ENCODE measurements at regions not wholly inside any gene's neighbourhood (a gene's known extent, or its start where the extent isn't known, plus 50 kb on each side); places are given as distances from the start of the nearest gene placed in this dataset.

- TF ChIP-seq, protein P1, sequence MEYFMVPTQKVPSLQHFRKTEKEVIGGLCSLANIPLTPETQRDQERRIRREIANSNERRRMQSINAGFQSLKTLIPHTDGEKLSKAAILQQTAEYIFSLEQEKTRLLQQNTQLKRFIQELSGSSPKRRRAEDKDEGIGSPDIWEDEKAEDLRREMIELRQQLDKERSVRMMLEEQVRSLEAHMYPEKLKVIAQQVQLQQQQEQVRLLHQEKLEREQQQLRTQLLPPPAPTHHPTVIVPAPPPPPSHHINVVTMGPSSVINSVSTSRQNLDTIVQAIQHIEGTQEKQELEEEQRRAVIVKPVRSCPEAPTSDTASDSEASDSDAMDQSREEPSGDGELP (CRISPR knock-in tag; IDR thresholded peaks at IDR 0.05; ENCODE audit: borderline replicate concordance) = no peak
- TF ChIP-seq, protein P2, sequence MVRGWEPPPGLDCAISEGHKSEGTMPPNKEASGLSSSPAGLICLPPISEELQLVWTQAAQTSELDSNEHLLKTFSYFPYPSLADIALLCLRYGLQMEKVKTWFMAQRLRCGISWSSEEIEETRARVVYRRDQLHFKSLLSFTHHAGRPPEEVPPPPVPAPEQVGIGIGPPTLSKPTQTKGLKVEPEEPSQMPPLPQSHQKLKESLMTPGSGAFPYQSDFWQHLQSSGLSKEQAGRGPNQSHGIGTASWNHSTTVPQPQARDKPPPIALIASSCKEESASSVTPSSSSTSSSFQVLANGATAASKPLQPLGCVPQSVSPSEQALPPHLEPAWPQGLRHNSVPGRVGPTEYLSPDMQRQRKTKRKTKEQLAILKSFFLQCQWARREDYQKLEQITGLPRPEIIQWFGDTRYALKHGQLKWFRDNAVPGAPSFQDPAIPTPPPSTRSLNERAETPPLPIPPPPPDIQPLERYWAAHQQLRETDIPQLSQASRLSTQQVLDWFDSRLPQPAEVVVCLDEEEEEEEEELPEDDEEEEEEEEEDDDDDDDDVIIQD (CRISPR knock-in tag; IDR thresholded peaks at IDR 0.05) = no peak
- TF ChIP-seq SPI1 (IDR thresholded peaks at IDR 0.05; ENCODE audit: borderline replicate concordance, low read depth, low read length) (no peak), PHF21A (IDR thresholded peaks at IDR 0.05; ENCODE audit: borderline replicate concordance, low read depth) (no peak), ELF1 (tag; IDR thresholded peaks at IDR 0.05) (no peak), RAD21 (CRISPR knock-in tag; conservative IDR thresholded peaks at IDR 0.05 in 1 of 2, IDR thresholded peaks at IDR 0.05 in 1 of 2) (no peak), RBM39 (optimal IDR thresholded peaks at IDR 0.05; ENCODE audit: low read depth, low read length) (no peak)
Observed at GRCh38 chr2:7951001-7951400, 730.9 kb upstream of the ID2 start (continued).

DNA sequence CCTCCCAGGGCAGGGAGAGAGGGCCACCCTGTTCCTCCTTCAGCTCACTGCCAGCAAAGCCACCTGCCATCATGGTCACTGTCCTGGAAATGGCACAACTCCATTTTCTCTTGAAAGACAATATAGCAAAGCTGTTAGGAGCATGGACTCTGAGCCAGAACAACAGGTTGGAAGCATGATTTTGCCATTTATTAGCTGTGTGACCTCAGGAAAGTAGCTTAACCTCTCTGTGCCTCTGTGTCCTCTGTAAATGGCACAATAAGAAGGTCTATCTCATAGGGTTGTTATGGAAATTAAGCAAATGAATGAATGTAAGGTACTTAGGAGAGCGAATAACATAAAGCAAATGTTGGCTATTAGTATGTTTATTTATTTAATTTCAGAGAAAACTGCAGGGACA lies 730.4 kb upstream of the ID2 start:
- CTCF ChIA-PET (ENCODE audit: low intra/inter-chr PET ratio) = no interaction called here
- TF ChIP-seq ZFP36 (IDR thresholded peaks at IDR 0.05; ENCODE audit: low read depth, low read length, partially characterized antibody) = peak; percentile 74
- no peak for TF ChIP-seq TOE1 (IDR thresholded peaks at IDR 0.05; ENCODE audit: borderline replicate concordance)
- TF ChIP-seq TOE1 (CRISPR knock-in tag; IDR thresholded peaks at IDR 0.05; ENCODE audit: borderline replicate concordance, low read depth) = no peak
- no peak for TF ChIP-seq RFX7 (CRISPR knock-in tag; IDR thresholded peaks at IDR 0.05)
- no peak for TF ChIP-seq CBX1 (IDR thresholded peaks at IDR 0.05; ENCODE audit: low read depth)
- TF ChIP-seq FOXJ2 (tag; IDR thresholded peaks at IDR 0.05) = no peak
- no peak for TF ChIP-seq TAF15 (IDR thresholded peaks at IDR 0.05; ENCODE audit: low read depth, low read length)
- TF ChIP-seq MTA1 (IDR thresholded peaks at IDR 0.05; ENCODE audit: borderline replicate concordance) = no peak
- no peak for TF ChIP-seq ZBTB43 (CRISPR knock-in tag; IDR thresholded peaks at IDR 0.05)
- TF ChIP-seq MTA3 (IDR thresholded peaks at IDR 0.05; ENCODE audit: borderline replicate concordance) = no peak
- TF ChIP-seq THRA (IDR thresholded peaks at IDR 0.05) = no peak

More for the DNA sequence above, 730.4 kb upstream of the ID2 start:
- DNase-seq (ENCODE audit: extremely low read depth in 1 of 4, low spot score in 3 of 4) (no peak), FAIRE-seq (no peak), ATAC-seq (no peak)
- no peak overlapping the region for H3K27ac ChIP-seq (ENCODE audit: extremely low read depth, low read depth, low read length)
- no peaks in the 10 kb centered on the region for H3K36me3 ChIP-seq (ENCODE audit: control insufficient read depth, insufficient read depth, low read length)
- no peak overlapping the region for H3K9ac ChIP-seq (ENCODE audit: insufficient read depth in 1 of 2, low read depth in 2 of 2, low read length in 2 of 2)
- H3K79me2 ChIP-seq (ENCODE audit: control insufficient read depth, insufficient read depth, low read length) = no peaks in the 10 kb centered on the region
- POLR2A ChIA-PET = interaction anchor here (0.9 kb wide), 1 partner anchor 17 kb away, joined by 3 read pairs; no protein-coding TSS in a partner anchor
- H3K4me1 ChIP-seq (replicated peaks in 1 of 2; ENCODE audit: control insufficient read depth in 2 of 2, insufficient read depth in 2 of 2, low read length in 2 of 2) = no peaks in the 10 kb centered on the region
- H2AFZ ChIP-seq (ENCODE audit: low read depth, low read length) = no peak overlapping the region
- H3K4me2 ChIP-seq (ENCODE audit: insufficient read depth, low read length) = no peak overlapping the region
- no peak overlapping the region for H3K4me3 ChIP-seq
- BruUV-seq (replicated peaks) = no TSS peak
- H3K9me1 ChIP-seq (ENCODE audit: control insufficient read depth, insufficient read depth, low read length) = no peaks in the 10 kb centered on the region
- intact Hi-C loops (cut with micrococcal nuclease) (no loop called here), in situ Hi-C loops (cut with MboI) (no loop called here)
- no peaks in the 10 kb centered on the region for H3K9me3 ChIP-seq (replicated peaks; ENCODE audit: control insufficient read depth, insufficient read depth, low read depth, low read length)
- 0 out of 2 replicates have a peak, but pooled peaks cover 4% of the 10 kb centered on the region for H4K20me1 ChIP-seq (replicated peaks; ENCODE audit: control insufficient read depth, insufficient read depth, low read length)
- peaks cover 0 to 38% of the 10 kb centered on the region in 2 experiments; a peak in 4 of 5 replicates for H3K27me3 ChIP-seq (ENCODE audit: control insufficient read depth in 2 of 2, insufficient read depth in 2 of 2, low read length in 2 of 2)
- 0% methylated on average over 1 of the region's 1 CpG for WGBS (ENCODE audit: insufficient coverage, low coverage, missing lambda C conversion rate)

Measured in K562 (cell line).